ENCODE measurements at regions not wholly inside any gene's neighbourhood (a gene's known extent, or its start where the extent isn't known, plus 50 kb on each side); places are given as distances from the start of the nearest gene placed in this dataset.

GRCh38 chr2:19235308-19235707 is 123.1 kb downstream of the OSR1 start:
- DNase-seq (no peak), ATAC-seq (no peak)

- DNase-seq (no peak), ATAC-seq (no peak)
Measured at GRCh38 chr2:19232312-19232711, 126.1 kb downstream of the OSR1 start.

GRCh38 chr2:19231625-19232024 is 126.8 kb downstream of the OSR1 start:
- no peak for DNase-seq
- ATAC-seq, result no peak

- ATAC-seq, result no peak
Measured at GRCh38 chr2:19230626-19231025, 127.8 kb downstream of the OSR1 start.

GRCh38 chr2:19228715-19229114 is 129.7 kb downstream of the OSR1 start:
- ATAC-seq, result no peak
- DNase-seq, result no peak

More at GRCh38 chr2:19230626-19231025, 127.8 kb downstream of the OSR1 start:
- DNase-seq, result no peak

- DNase-seq (no peak), ATAC-seq (no peak)
Measured at GRCh38 chr2:19228181-19228593, 130.2 kb downstream of the OSR1 start.

- DNase-seq (no peak), ATAC-seq (no peak)
Measured at GRCh38 chr2:19226871-19227270, 131.6 kb downstream of the OSR1 start.

GRCh38 chr2:19226386-19226785 is 132.0 kb downstream of the OSR1 start:
- ATAC-seq, result no peak

GRCh38 chr2:19225931-19226330 is 132.5 kb downstream of the OSR1 start:
- DNase-seq (no peak), ATAC-seq (no peak)

More at GRCh38 chr2:19226386-19226785, 132.0 kb downstream of the OSR1 start:
- DNase-seq, result no peak

GRCh38 chr2:19225126-19225525 is 133.3 kb downstream of the OSR1 start:
- ATAC-seq, result no peak
- no peak for DNase-seq

GRCh38 chr2:19224486-19224885 is 133.9 kb downstream of the OSR1 start:
- DNase-seq, result no peak
- no peak for ATAC-seq

- no peak for DNase-seq
- no peak for ATAC-seq
Measured at GRCh38 chr2:19224011-19224410, 134.4 kb downstream of the OSR1 start.

GRCh38 chr2:19219060-19219459 is 139.4 kb downstream of the OSR1 start:
- ATAC-seq, result no peak
- DNase-seq, result no peak

- no peak for DNase-seq
- no peak for ATAC-seq
Measured at GRCh38 chr2:19218166-19218565, 140.3 kb downstream of the OSR1 start.

GRCh38 chr2:19216676-19217602 is 141.5 kb downstream of the OSR1 start:
- DNase-seq, result no peak
- ATAC-seq, result no peak

GRCh38 chr2:19216238-19216637 is 142.2 kb downstream of the OSR1 start:
- DNase-seq (no peak), ATAC-seq (no peak)

GRCh38 chr2:19214682-19215391 is 143.6 kb downstream of the OSR1 start:
- peak; percentile 43 for ATAC-seq
- DNase-seq, result no peak

GRCh38 chr2:19209575-19210341 is 148.7 kb downstream of the OSR1 start:
- ATAC-seq, result no peak

GRCh38 chr2:19208479-19209199 is 149.8 kb downstream of the OSR1 start:
- no peak for ATAC-seq
- DNase-seq, result no peak

More at GRCh38 chr2:19209575-19210341, 148.7 kb downstream of the OSR1 start:
- no peak for DNase-seq

GRCh38 chr2:19207452-19207851 is 151.0 kb downstream of the OSR1 start:
- DNase-seq (no peak), ATAC-seq (no peak)

- DNase-seq (no peak), ATAC-seq (no peak)
Measured at GRCh38 chr2:19205983-19206533, 152.4 kb downstream of the OSR1 start.
